HG02970 (cell line): ENCODE measurements at regions not wholly inside any gene's neighbourhood (a gene's known extent, or its start where the extent isn't known, plus 50 kb on each side); places are given as distances from the start of the nearest gene placed in this dataset.
"Not testable (repeated sequence)": the region's sequence is repeated elsewhere in the genome, so short reads cannot be mapped to it uniquely, and the experiment has no call there.

Experiments
- ATAC-seq: cut with Tn5 transposase; IDR thresholded peaks from one replicate; pipeline ENCODE4 v1.9.1; 2021; ENCODE audit warnings: mild to moderate bottlenecking, moderate library complexity, moderate number of reproducible peaks; ENCODE audit not compliant: unreplicated experiment, low FRiP score

GRCh38 chr11:42410251-42410955, 901.4 kb upstream of the API5 start:
- no peak for ATAC-seq

- ATAC-seq = no peak
Measured at GRCh38 chr11:42412590-42412989, 899.2 kb upstream of the API5 start.

GRCh38 chr11:42417691-42418090, 894.1 kb upstream of the API5 start:
- no peak for ATAC-seq

- no peak for ATAC-seq
Measured at GRCh38 chr11:42422090-42422489, 889.7 kb upstream of the API5 start.

- ATAC-seq = not testable (repeated sequence)
Measured at GRCh38 chr11:42434911-42435310, 876.9 kb upstream of the API5 start.

GRCh38 chr11:42444406-42444805, 867.4 kb upstream of the API5 start:
- no peak for ATAC-seq

GRCh38 chr11:42462558-42463310, 849.1 kb upstream of the API5 start:
- ATAC-seq = no peak

- ATAC-seq = no peak
Measured at GRCh38 chr11:42465623-42466022, 846.2 kb upstream of the API5 start.

GRCh38 chr11:42473106-42473505, 838.7 kb upstream of the API5 start:
- ATAC-seq = no peak

GRCh38 chr11:42482822-42483221, 829.0 kb upstream of the API5 start:
- ATAC-seq = no peak

GRCh38 chr11:42490506-42490905, 821.3 kb upstream of the API5 start:
- no peak for ATAC-seq

- no peak for ATAC-seq
Measured at GRCh38 chr11:42494459-42494858, 817.3 kb upstream of the API5 start.

GRCh38 chr11:42498971-42499370, 812.8 kb upstream of the API5 start:
- no peak for ATAC-seq

- ATAC-seq = no peak
Measured at GRCh38 chr11:42502151-42502550, 809.6 kb upstream of the API5 start.

- no peak for ATAC-seq
Measured at GRCh38 chr11:42521994-42522393, 789.8 kb upstream of the API5 start.

- peak; percentile 86 for ATAC-seq
Measured at GRCh38 chr11:42524534-42525227, 787.1 kb upstream of the API5 start.

GRCh38 chr11:42526426-42526825, 785.4 kb upstream of the API5 start:
- ATAC-seq = no peak

- no peak for ATAC-seq
Measured at GRCh38 chr11:42528471-42528870, 783.3 kb upstream of the API5 start.

GRCh38 chr11:42528911-42529310, 782.9 kb upstream of the API5 start:
- ATAC-seq = no peak

- ATAC-seq = no peak
Measured at GRCh38 chr11:42536611-42537360, 775.0 kb upstream of the API5 start.

- no peak for ATAC-seq
Measured at GRCh38 chr11:42542336-42542735, 769.5 kb upstream of the API5 start.
